ENCODE measurements at regions not wholly inside any gene's neighbourhood (a gene's known extent, or its start where the extent isn't known, plus 50 kb on each side); places are given as distances from the start of the nearest gene placed in this dataset.

- peak; percentile 43 for DNase-seq (ENCODE audit: low spot score)
Observed at GRCh38 chr22:44400763-44401060, 88.0 kb upstream of the SHISAL1 start.

GRCh38 chr22:44399906-44400762 lies 87.4 kb upstream of the SHISAL1 start:
- DNase-seq (ENCODE audit: low spot score) = peak; percentile 55

More at GRCh38 chr22:44400763-44401060, 88.0 kb upstream of the SHISAL1 start:
- Histone ChIP-seq H3K4me3 (no peak overlapping the region), H3K27ac (no peak overlapping the region)
- TF ChIP-seq CTCF (IDR thresholded peaks at IDR 0.05) = no peak

GRCh38 chr22:44398856-44399837 lies 86.4 kb upstream of the SHISAL1 start:
- no peak overlapping the region for H3K27ac ChIP-seq
- DNase-seq (ENCODE audit: low spot score) = peak; percentile 54
- no peak overlapping the region for H3K4me3 ChIP-seq
- no peak for TF ChIP-seq CTCF (IDR thresholded peaks at IDR 0.05)

More at GRCh38 chr22:44399906-44400762, 87.4 kb upstream of the SHISAL1 start:
- no peak for TF ChIP-seq CTCF (IDR thresholded peaks at IDR 0.05)
- no peak overlapping the region for H3K27ac ChIP-seq
- no peak overlapping the region for H3K4me3 ChIP-seq

GRCh38 chr22:44396727-44397722 lies 84.3 kb upstream of the SHISAL1 start:
- no peak overlapping the region for H3K4me3 ChIP-seq
- H3K27ac ChIP-seq = no peak overlapping the region
- DNase-seq (ENCODE audit: low spot score) = peak; percentile 56
- no peak for TF ChIP-seq CTCF (IDR thresholded peaks at IDR 0.05)

GRCh38 chr22:44396021-44396726 lies 83.4 kb upstream of the SHISAL1 start:
- no peak for TF ChIP-seq CTCF (IDR thresholded peaks at IDR 0.05)
- DNase-seq (ENCODE audit: low spot score) = peak; percentile 46
- H3K4me3 ChIP-seq = no peak overlapping the region
- no peak overlapping the region for H3K27ac ChIP-seq
